GM19351 (cell line): ENCODE measurements at regions not wholly inside any gene's neighbourhood (a gene's known extent, or its start where the extent isn't known, plus 50 kb on each side); places are given as distances from the start of the nearest gene placed in this dataset.

Source experiments
- ATAC-seq: cut with Tn5 transposase; IDR thresholded peaks from one replicate; pipeline ENCODE4 v1.9.1; 2021; ENCODE audit warnings: mild to moderate bottlenecking, moderate library complexity; ENCODE audit not compliant: unreplicated experiment

- no peak for ATAC-seq
Measured at GRCh38 chr1:90650401-90650800, 66.7 kb downstream of the BARHL2 start.

DNA sequence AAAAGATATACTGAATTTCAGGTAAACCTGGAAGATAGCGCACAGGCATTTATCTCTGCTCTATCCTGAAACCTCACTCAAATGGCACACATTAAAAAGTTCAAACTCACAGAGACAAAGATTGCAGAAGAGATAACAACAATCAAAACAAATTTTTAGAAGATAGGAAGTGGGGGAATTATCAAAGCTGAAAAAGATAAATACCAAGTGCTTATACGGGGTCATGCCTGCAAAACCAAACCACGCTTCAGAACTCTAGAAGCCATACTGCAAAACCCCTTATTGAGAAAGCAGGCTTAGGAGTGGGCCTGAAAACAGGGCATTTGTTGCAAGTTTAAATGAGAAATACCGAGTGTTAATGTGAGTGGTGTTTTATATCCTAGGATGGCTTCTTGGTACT lies 76.8 kb downstream of the BARHL2 start:
- no peak for ATAC-seq

- no peak for ATAC-seq
Measured at GRCh38 chr1:90622666-90623065, 94.4 kb downstream of the BARHL2 start.

DNA sequence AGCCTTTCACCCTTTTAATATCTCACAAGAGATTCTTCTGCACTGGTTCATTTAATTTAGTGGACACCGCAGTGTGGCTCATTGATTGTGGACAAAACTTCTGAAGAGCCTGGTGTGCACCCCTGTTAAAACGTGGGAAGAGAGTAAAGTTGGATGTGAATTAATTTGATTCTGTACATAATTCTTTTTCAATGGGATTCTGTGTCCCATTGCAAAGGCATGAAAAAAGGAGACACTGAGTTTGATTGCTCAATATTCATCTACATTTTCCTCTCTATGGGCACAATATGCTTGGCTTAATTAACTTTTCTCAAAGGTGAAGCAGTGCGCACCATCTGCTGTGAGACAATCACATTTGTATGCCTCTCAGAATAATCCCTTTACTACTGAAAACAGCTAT lies 95.1 kb downstream of the BARHL2 start:
- no peak for ATAC-seq

- ATAC-seq, result no peak
Measured at GRCh38 chr1:90616395-90616794, 100.7 kb downstream of the BARHL2 start.

DNA sequence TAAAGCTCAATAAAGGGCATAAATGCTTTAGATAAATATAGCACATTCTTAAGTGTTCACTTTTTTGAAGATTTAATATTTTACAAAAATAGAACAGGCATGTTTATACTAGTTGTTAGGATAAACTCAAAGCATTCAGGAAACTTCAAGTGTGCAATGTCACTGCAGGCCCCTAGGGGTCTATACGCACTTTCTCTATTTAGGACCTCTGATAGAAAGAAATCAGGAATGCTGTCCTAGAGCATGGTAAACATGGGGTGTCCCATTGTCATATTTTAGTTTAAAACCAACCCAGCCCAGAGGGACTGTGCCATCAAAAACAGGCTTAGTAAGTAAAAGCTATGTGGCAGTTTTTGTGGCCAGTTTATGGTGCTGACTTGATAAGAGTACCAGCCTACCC lies 102.2 kb downstream of the BARHL2 start:
- no peak for ATAC-seq

- ATAC-seq, result no peak
Measured at GRCh38 chr1:90613371-90613770, 103.7 kb downstream of the BARHL2 start.

DNA sequence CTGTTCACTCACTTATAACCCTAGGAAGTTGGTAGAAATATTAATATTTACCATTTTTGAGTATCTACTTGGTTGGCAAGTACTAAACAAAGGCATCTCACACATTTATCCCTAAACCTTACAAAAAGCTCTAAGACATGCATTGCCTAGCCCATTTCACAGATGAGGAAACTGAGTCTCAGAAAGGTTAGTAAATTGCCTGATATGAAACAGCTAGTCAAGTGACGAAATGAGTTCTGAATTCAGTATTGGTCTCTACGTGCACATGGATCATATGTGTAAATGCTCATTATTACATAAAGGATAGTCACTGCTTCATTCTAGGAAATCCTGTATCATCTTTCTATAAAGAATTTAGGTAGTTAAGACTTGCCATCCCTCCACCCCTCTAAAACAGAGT lies 105.1 kb downstream of the BARHL2 start:
- no peak for ATAC-seq

- no peak for ATAC-seq
Measured at GRCh38 chr1:90607736-90608135, 109.4 kb downstream of the BARHL2 start.

DNA sequence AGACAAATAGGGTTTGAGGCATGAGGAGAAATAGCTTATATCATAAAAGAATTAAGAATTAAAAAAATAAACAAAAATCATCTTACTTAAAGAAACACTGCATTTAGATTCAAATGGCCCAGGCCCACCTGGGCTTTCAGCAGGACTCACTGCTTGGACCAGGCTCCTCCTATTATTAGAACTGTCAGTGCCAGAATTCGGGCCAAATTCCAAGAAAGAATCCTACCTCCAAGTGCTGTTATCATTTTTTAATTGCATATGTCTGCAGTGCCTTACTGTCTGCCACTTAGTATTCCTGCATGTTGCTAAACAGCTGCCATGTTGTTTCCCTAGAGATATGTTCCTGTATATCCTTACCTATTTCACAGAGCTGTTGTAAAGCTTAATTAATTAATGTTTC lies 112.0 kb downstream of the BARHL2 start:
- no peak for ATAC-seq

GRCh38 chr1:90593312-90593711 lies 123.8 kb downstream of the BARHL2 start:
- no peak for ATAC-seq

DNA sequence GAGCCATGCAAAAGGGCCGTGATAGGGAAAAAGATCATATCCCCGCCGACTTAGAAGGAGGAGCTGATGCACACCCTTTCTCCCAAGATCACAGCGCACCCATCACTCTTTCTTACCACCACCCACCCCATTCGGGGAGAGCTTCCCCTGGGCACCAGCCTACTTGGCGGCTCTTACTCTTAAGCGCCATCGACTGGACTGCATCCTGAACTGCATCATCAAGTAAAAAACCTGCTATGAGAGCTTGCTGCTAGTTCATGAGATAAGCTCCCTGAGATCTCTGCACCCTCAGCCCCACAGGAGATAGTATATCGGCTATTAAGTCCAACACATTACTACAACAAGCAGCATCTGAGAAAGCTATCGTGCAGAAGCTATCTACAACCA lies 125.1 kb downstream of the BARHL2 start:
- no peak for ATAC-seq

- no peak for ATAC-seq
Measured at GRCh38 chr1:90591355-90591969, 125.6 kb downstream of the BARHL2 start.

DNA sequence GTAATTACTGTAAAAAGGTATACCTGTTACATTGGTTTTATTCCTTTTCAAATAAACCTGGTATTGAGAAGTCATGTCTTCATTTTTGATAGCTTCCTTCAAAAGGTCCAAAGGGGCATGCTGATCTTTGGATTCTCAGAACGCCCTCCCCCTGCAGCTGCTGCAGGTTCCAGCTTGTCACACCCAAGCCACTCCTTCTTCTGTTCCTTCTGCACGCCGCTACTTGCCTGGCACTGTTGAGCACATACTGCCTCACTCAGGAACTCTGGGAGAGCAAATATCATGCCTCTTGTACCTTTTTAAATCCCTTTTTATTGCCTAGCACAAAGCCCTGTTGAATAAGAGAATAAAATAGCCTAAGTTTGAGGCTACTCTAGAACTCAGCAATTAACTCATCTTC lies 136.9 kb downstream of the BARHL2 start:
- no peak for ATAC-seq

DNA sequence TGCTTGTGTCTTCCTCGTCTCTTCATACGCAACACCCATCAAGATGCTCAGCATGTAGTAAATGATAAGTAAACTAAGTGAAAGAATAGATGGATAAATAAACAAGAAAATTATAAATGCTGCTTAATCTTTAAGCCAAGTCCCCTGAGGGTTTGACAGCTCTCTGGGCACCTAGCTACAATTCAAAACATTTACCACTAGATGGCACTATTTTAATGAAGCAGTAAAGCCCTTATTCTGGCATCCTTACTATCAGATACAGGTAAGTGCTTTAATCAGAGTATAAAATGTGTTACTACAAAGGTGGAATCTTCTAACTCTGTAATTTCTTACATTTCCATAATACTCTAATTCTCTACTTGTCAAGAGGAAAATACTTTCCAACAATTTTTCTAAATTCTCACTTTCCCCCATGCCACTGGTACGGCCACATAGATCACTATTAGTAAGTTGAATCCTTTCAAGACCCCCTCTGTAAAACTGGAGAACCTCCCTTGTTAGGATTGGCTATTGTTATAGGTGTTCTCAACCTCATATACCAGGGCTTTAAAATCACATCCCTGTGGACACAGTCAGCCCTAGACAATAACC lies 137.8 kb downstream of the BARHL2 start:
- ATAC-seq, result peak; percentile 90

DNA sequence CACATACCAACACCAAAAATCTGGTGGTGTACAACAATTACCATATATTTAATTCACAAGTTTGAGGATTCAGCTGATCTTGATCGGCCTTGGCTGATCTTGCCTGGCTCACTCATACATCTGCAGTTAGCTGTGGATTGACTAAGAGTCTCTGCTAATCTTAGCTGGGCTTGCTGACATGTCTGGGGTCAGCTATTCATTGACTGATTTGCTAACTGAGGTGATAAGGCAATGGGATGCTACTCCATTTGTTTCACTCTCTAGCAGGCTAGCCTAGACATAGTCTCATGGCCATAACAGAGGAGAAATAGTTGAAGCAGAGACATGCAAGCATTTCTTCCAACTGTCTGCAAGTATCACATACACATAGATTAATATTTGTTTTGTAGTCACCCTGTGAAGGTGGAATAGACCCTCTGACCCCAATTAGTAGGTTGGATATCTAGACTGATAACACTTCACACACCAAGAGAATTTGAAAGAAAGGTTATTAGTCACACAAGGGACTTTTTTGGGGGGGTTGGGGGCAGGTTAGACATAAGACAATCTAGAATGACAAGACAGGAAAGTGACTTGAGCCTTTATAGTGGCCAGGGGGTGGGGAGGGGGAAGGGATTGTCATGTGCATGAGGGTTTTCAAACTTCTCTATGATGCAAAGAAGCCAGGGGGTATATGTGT lies 142.3 kb downstream of the BARHL2 start:
- no peak for ATAC-seq

- no peak for ATAC-seq
Measured at GRCh38 chr1:90573736-90574135, 143.4 kb downstream of the BARHL2 start.

DNA sequence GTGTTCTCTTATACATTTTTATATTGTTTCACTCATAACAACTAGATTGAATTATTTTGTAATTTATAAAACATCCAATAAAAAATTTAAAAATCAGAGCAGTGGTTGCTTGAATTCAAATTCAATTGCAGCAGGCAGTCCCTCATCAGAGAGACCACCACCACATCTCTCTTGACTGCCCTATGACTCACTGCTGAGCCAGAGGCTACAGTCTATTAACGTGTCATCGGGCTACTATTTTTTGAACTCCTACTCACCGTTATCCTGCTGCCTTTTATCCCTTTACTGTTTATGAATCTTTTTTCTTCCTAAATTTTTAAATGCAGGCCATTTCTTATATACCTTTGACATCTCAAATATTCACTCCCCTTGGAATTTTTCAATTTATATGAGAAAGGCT lies 144.7 kb downstream of the BARHL2 start:
- ATAC-seq, result no peak

DNA sequence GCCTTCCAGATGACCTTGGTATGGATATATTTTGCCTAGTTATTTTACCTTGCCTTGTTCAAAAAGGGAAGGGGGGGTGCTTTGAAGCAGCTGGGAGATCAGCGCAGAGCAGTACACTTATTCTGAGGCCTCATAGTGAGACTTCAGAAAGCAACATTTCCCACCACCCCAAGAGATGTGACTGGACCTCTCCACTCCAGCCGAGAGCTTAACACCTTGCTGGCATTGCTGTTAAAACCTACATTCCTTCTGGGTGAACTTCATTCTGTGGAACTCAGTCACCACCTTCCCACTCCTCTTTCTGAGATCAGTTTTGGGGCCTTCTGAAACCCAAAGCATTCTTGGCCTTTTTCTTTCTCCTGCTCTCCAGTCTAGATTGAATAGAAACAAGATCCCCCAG lies 148.7 kb downstream of the BARHL2 start:
- ATAC-seq, result no peak

- ATAC-seq, result no peak
Measured at GRCh38 chr1:90564164-90564563, 152.9 kb downstream of the BARHL2 start.

DNA sequence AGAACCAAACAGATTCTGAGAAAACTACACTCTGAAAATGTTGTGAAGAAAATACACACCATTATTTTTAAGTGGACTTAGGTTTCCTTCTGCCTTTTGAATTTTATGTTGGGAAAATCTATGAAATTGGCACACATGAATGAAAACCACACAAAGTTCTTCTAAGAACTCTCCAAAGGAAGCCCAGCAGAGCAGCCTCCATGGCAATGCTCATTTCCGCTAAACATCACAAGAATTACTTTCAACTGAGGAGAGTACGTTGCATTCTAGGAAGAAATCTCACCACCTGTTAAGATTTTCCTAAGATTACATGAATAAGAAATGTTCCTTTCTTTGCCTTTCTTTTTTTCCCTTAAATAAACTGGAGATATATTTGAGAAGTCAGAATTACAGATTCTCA lies 154.2 kb downstream of the BARHL2 start:
- ATAC-seq, result no peak

- no peak for ATAC-seq
Measured at GRCh38 chr1:90561911-90562310, 155.2 kb downstream of the BARHL2 start.
